CD8-positive, alpha-beta memory T cell (primary cell): ENCODE measurements at regions not wholly inside any gene's neighbourhood (a gene's known extent, or its start where the extent isn't known, plus 50 kb on each side); places are given as distances from the start of the nearest gene placed in this dataset.
A peak's percentile ranks its signal among the peaks of the same experiment; 100 is the strongest.

Experiments used
- CTCF ChIA-PET: fragments of 350-600 bp; sonication (Branson Sonifier 250); formaldehyde crosslinking; loops from one replicate; lab custom pipeline; 2021; ENCODE audit warnings: antibody characterized with exemption; lab: Charles Lee
- POLR2A ChIA-PET: fragments of 350-600 bp; sonication (Branson Sonifier 250); formaldehyde crosslinking; loops from one replicate; lab custom pipeline; 2021; ENCODE audit warnings: antibody characterized with exemption; lab: Charles Lee
- DNase-seq, 5 donors: peaks; one replicate each; pipeline versions ENCODE4 v3.0.0 to v3.0.0-alpha.2; 2020 to 2022; ENCODE audit warnings: mixed read lengths in 1 of 5
- H3K27ac ChIP-seq: one replicate; pipeline ENCODE4 v1.7.0; 2013; ENCODE audit warnings: low read depth, mild to moderate bottlenecking, low read length, moderate library complexity
- H3K27me3 ChIP-seq: 2 replicates; pipeline ENCODE4 v1.7.0; 2013; ENCODE audit warnings: low read length, mild to moderate bottlenecking; ENCODE audit not compliant: insufficient read depth, poor library complexity, severe bottlenecking
- H3K36me3 ChIP-seq: 2 replicates; pipeline ENCODE4 v1.7.0; 2013; ENCODE audit warnings: mild to moderate bottlenecking, low read length, moderate library complexity; ENCODE audit not compliant: insufficient read depth
- H3K4me1 ChIP-seq: 2 replicates; pipeline ENCODE4 v1.7.0; 2013; ENCODE audit warnings: mild to moderate bottlenecking, low read length, moderate library complexity; ENCODE audit not compliant: insufficient read depth
- H3K4me3 ChIP-seq: 2 replicates; pipeline ENCODE4 v1.7.0; 2013; ENCODE audit warnings: mild to moderate bottlenecking, low read length
- H3K9me3 ChIP-seq: 2 replicates; pipeline ENCODE4 v1.7.0; 2013; ENCODE audit warnings: mild to moderate bottlenecking, low read length
- H3K27ac Mint-ChIP-seq, 8 donors: one replicate each; pipeline ENCODE4 v1.8.0; 2020 to 2021; ENCODE audit warnings: mixed read lengths in 8 of 8, mild to moderate bottlenecking in 6 of 8, inconsistent platforms in 3 of 8, moderate library complexity in 3 of 8
- H3K27me3 Mint-ChIP-seq, 2 donors: one replicate each; pipeline ENCODE4 v1.8.0; 2020 to 2021; ENCODE audit warnings: mixed read lengths in 2 of 2, mild to moderate bottlenecking in 1 of 2, moderate library complexity in 1 of 2
- H3K36me3 Mint-ChIP-seq, 3 donors: one replicate each; pipeline ENCODE4 v1.8.0; 2020 to 2021; ENCODE audit warnings: mixed read lengths in 3 of 3, inconsistent platforms in 1 of 3, mild to moderate bottlenecking in 1 of 3
- H3K4me1 Mint-ChIP-seq, 3 donors: one replicate each; pipeline ENCODE4 v1.8.0; 2020 to 2021; ENCODE audit warnings: mixed read lengths in 3 of 3, inconsistent platforms in 1 of 3, mild to moderate bottlenecking in 1 of 3
- H3K4me3 Mint-ChIP-seq, 7 donors: one replicate each; pipeline ENCODE4 v1.8.0; 2020 to 2021; ENCODE audit warnings: mixed read lengths in 7 of 7, mild to moderate bottlenecking in 6 of 7, moderate library complexity in 4 of 7, inconsistent platforms in 2 of 7
- H3K9me3 Mint-ChIP-seq, 5 donors: one replicate each; pipeline ENCODE4 v1.8.0; 2020 to 2022; ENCODE audit warnings: mixed read lengths in 5 of 5, mild to moderate bottlenecking in 3 of 5, moderate library complexity in 2 of 5, inconsistent platforms in 1 of 5

- H3K9me3 Mint-ChIP-seq, result peaks cover 0 to 15% (median 10%) of the 10 kb centered on the region in 5 donors
- POLR2A ChIA-PET, result no interaction called here
- no peaks in the 10 kb centered on the region for H3K9me3 ChIP-seq
- H3K4me1 ChIP-seq, result no peaks in the 10 kb centered on the region
- H3K36me3 Mint-ChIP-seq, result no peaks in the 10 kb centered on the region
- no peak overlapping the region for H3K27ac ChIP-seq
- H3K4me3 ChIP-seq, result no peak overlapping the region
- H3K27me3 ChIP-seq, result no peaks in the 10 kb centered on the region
- CTCF ChIA-PET, result no interaction called here
- H3K36me3 ChIP-seq, result no peaks in the 10 kb centered on the region
- no peaks in the 10 kb centered on the region for H3K27me3 Mint-ChIP-seq
- no peaks in the 10 kb centered on the region for H3K4me1 Mint-ChIP-seq
- DNase-seq, result no peak
- H3K4me3 Mint-ChIP-seq, result no peak overlapping the region
- no peak overlapping the region for H3K27ac Mint-ChIP-seq
These were observed 784.1 kb downstream of the PCDH18 start for GRCh38 chr4:136748165-136748564.

- no peak overlapping the region for H3K27ac ChIP-seq
- ChIA-PET POLR2A (no interaction called here), CTCF (no interaction called here)
- no peaks in the 10 kb centered on the region for H3K27me3 Mint-ChIP-seq
- no peaks in the 10 kb centered on the region for H3K9me3 ChIP-seq
- no peak for DNase-seq
- no peaks in the 10 kb centered on the region for H3K36me3 Mint-ChIP-seq
- H3K36me3 ChIP-seq, result no peaks in the 10 kb centered on the region
- peak overlapping the region in 1 of 7 donors; percentile 59 for H3K4me3 Mint-ChIP-seq
- no peak overlapping the region for H3K27ac Mint-ChIP-seq
- no peak overlapping the region for H3K4me3 ChIP-seq
- H3K4me1 ChIP-seq, result no peaks in the 10 kb centered on the region
- H3K27me3 ChIP-seq, result no peaks in the 10 kb centered on the region
- peaks cover 3 to 21% (median 5%) of the 10 kb centered on the region in 5 donors for H3K9me3 Mint-ChIP-seq
- H3K4me1 Mint-ChIP-seq, result no peaks in the 10 kb centered on the region
These were observed 789.1 kb downstream of the PCDH18 start for GRCh38 chr4:136743238-136743637.

GRCh38 chr4:136742333-136742732 lies 790.0 kb downstream of the PCDH18 start:
- CTCF ChIA-PET, result no interaction called here
- Histone ChIP-seq H3K36me3 (no peaks in the 10 kb centered on the region), H3K27me3 (no peaks in the 10 kb centered on the region), H3K27ac (no peak overlapping the region), H3K4me3 (no peak overlapping the region), H3K4me1 (no peaks in the 10 kb centered on the region), H3K9me3 (no peaks in the 10 kb centered on the region)
- peaks cover 3 to 21% (median 5%) of the 10 kb centered on the region in 5 donors for H3K9me3 Mint-ChIP-seq
- DNase-seq, result no peak
- H3K4me1 Mint-ChIP-seq, result no peaks in the 10 kb centered on the region
- H3K4me3 Mint-ChIP-seq, result no peak overlapping the region
- H3K27me3 Mint-ChIP-seq, result no peaks in the 10 kb centered on the region
- no peak overlapping the region for H3K27ac Mint-ChIP-seq
- POLR2A ChIA-PET, result no interaction called here
- H3K36me3 Mint-ChIP-seq, result no peaks in the 10 kb centered on the region

- H3K27me3 ChIP-seq, result no peaks in the 10 kb centered on the region
- Mint-ChIP-seq H3K27ac (no peak overlapping the region), H3K4me1 (no peaks in the 10 kb centered on the region), H3K27me3 (no peaks in the 10 kb centered on the region), H3K9me3 (peaks cover 3 to 21% (median 5%) of the 10 kb centered on the region in 5 donors), H3K36me3 (no peaks in the 10 kb centered on the region), H3K4me3 (no peak overlapping the region)
- no peaks in the 10 kb centered on the region for H3K4me1 ChIP-seq
- H3K36me3 ChIP-seq, result no peaks in the 10 kb centered on the region
- no peaks in the 10 kb centered on the region for H3K9me3 ChIP-seq
- no peak overlapping the region for H3K27ac ChIP-seq
- ChIA-PET POLR2A (no interaction called here), CTCF (no interaction called here)
- DNase-seq, result no peak
- no peak overlapping the region for H3K4me3 ChIP-seq
These were observed 790.8 kb downstream of the PCDH18 start for GRCh38 chr4:136741468-136741867.

GRCh38 chr4:136740326-136740725 lies 792.0 kb downstream of the PCDH18 start:
- Mint-ChIP-seq H3K27me3 (no peaks in the 10 kb centered on the region), H3K9me3 (peaks cover 3 to 19% (median 5%) of the 10 kb centered on the region in 5 donors), H3K27ac (no peak overlapping the region), H3K4me1 (no peaks in the 10 kb centered on the region), H3K4me3 (no peak overlapping the region), H3K36me3 (no peaks in the 10 kb centered on the region)
- Histone ChIP-seq H3K4me1 (no peaks in the 10 kb centered on the region), H3K27me3 (no peaks in the 10 kb centered on the region), H3K27ac (no peak overlapping the region), H3K36me3 (no peaks in the 10 kb centered on the region), H3K4me3 (no peak overlapping the region), H3K9me3 (no peaks in the 10 kb centered on the region)
- ChIA-PET POLR2A (no interaction called here), CTCF (no interaction called here)
- DNase-seq, result no peak

GRCh38 chr4:136737066-136737465 lies 795.2 kb downstream of the PCDH18 start:
- Histone ChIP-seq H3K27me3 (no peaks in the 10 kb centered on the region), H3K36me3 (no peaks in the 10 kb centered on the region), H3K4me1 (no peaks in the 10 kb centered on the region), H3K9me3 (no peaks in the 10 kb centered on the region), H3K27ac (no peak overlapping the region), H3K4me3 (no peak overlapping the region)
- Mint-ChIP-seq H3K4me3 (no peak overlapping the region), H3K27me3 (no peaks in the 10 kb centered on the region), H3K4me1 (no peaks in the 10 kb centered on the region), H3K9me3 (peaks cover 0 to 5% (median 2%) of the 10 kb centered on the region in 5 donors), H3K27ac (no peak overlapping the region), H3K36me3 (no peaks in the 10 kb centered on the region)
- ChIA-PET POLR2A (no interaction called here), CTCF (no interaction called here)
- no peak for DNase-seq

GRCh38 chr4:136731025-136731424 lies 801.3 kb downstream of the PCDH18 start:
- POLR2A ChIA-PET, result no interaction called here
- Histone ChIP-seq H3K36me3 (no peaks in the 10 kb centered on the region), H3K27me3 (no peaks in the 10 kb centered on the region), H3K4me3 (no peak overlapping the region), H3K27ac (no peak overlapping the region), H3K9me3 (no peaks in the 10 kb centered on the region), H3K4me1 (no peaks in the 10 kb centered on the region)
- H3K36me3 Mint-ChIP-seq, result no peaks in the 10 kb centered on the region
- H3K27ac Mint-ChIP-seq, result no peak overlapping the region
- DNase-seq, result no peak
- no peaks in the 10 kb centered on the region for H3K4me1 Mint-ChIP-seq
- H3K9me3 Mint-ChIP-seq, result peaks cover 0 to 2% (median 2%) of the 10 kb centered on the region in 5 donors
- CTCF ChIA-PET, result no interaction called here
- H3K4me3 Mint-ChIP-seq, result no peak overlapping the region
- H3K27me3 Mint-ChIP-seq, result no peaks in the 10 kb centered on the region

GRCh38 chr4:136725286-136726081 lies 806.8 kb downstream of the PCDH18 start:
- Mint-ChIP-seq H3K27ac (no peak overlapping the region), H3K36me3 (no peaks in the 10 kb centered on the region), H3K9me3 (peaks cover 2 to 11% (median 7%) of the 10 kb centered on the region in 5 donors), H3K4me1 (no peaks in the 10 kb centered on the region), H3K4me3 (no peak overlapping the region), H3K27me3 (no peaks in the 10 kb centered on the region)
- Histone ChIP-seq H3K9me3 (no peaks in the 10 kb centered on the region), H3K27me3 (no peaks in the 10 kb centered on the region), H3K4me3 (no peak overlapping the region), H3K36me3 (no peaks in the 10 kb centered on the region), H3K27ac (no peak overlapping the region), H3K4me1 (no peaks in the 10 kb centered on the region)
- DNase-seq, result no peak
- CTCF ChIA-PET, result no interaction called here
- POLR2A ChIA-PET, result no interaction called here
